Mucosa of descending colon (tissue), 3 donors: ENCODE measurements at regions not wholly inside any gene's neighbourhood (a gene's known extent, or its start where the extent isn't known, plus 50 kb on each side); places are given as distances from the start of the nearest gene placed in this dataset.

ENCODE experiments used
- ATAC-seq: fragments of 200-7000 bp; cut with Tn5 transposase; one replicate; pipeline ENCODE4 v1.9.1; 2020; ENCODE audit warnings: mild to moderate bottlenecking, moderate library complexity
- DNase-seq, 3 donors: peaks; one replicate each; pipeline ENCODE4 v3.0.0-alpha.2; 2020
- H3K36me3 ChIP-seq: fragments of 200-600 bp; one replicate; pipeline ENCODE4 v1.8.0; 2021; ENCODE audit warnings: low read depth, mild to moderate bottlenecking
- H3K4me1 ChIP-seq: fragments of 200-600 bp; one replicate; pipeline ENCODE4 v1.8.0; 2021; ENCODE audit warnings: low read depth, mild to moderate bottlenecking
- H3K4me3 ChIP-seq: fragments of 200-600 bp; one replicate; pipeline ENCODE4 v1.8.0; 2021; ENCODE audit warnings: mild to moderate bottlenecking
- H3K9me3 ChIP-seq: fragments of 200-600 bp; one replicate; pipeline ENCODE4 v1.8.0; 2021; ENCODE audit warnings: mild to moderate bottlenecking
- CTCF ChIP-seq: fragments of 200-600 bp; IDR thresholded peaks from one replicate; pipeline ENCODE4 v1.8.0; 2022; ENCODE audit warnings: antibody characterized with exemption, mild to moderate bottlenecking
- intact Hi-C, 2 donors: fragments of 100-400 bp; cut with DNase I in 1 of 2; cut with micrococcal nuclease in 1 of 2; formaldehyde crosslinking; loops; one replicate each; pipeline versions ENCODE4 v1.11.0 to v1.11.1; 2022; cut with DNase I, micrococcal nuclease
- donor health status: DM: no; HTN: no; CAD: no; lungs with moderate emphysema.
- donor health status: DM: no; HTN: no; CAD: no.
- donor health status: DM: no; HTN: yes; CAD: no.

DNA sequence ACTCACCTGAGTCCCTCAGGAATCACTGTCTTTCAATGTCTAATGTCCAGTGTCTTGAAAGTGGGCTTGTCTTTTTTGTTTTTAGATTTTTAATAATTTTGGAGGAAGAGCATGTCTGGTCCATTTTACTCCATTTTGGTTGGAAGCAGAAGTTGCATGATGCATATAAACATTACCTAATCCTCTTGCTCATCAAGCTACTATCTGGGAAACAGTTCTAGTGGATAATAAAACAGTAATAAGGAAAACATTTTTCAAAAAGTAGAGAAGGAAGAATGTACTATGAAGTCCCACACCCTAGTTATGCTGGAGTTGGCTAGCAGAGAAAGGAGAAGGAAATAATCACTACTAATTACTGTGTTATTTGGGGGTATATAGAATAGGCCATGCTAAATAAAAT, 263.7 kb downstream of the ETAA1 start:
- H3K4me3 ChIP-seq, result no peak overlapping the region
- H3K4me1 ChIP-seq, result no peaks in the 10 kb centered on the region
- no peaks in the 10 kb centered on the region for H3K36me3 ChIP-seq
- intact Hi-C loops, result no loop called here
- ATAC-seq (peak; percentile 38), DNase-seq (no peak)
- TF ChIP-seq CTCF, result no peak
- no peaks in the 10 kb centered on the region for H3K9me3 ChIP-seq

GRCh38 chr2:67662222-67662621, 265.1 kb downstream of the ETAA1 start:
- intact Hi-C loops, result no loop called here
- Histone ChIP-seq H3K4me1 (no peaks in the 10 kb centered on the region), H3K9me3 (no peaks in the 10 kb centered on the region), H3K36me3 (no peaks in the 10 kb centered on the region), H3K4me3 (no peak overlapping the region)
- ATAC-seq (no peak), DNase-seq (no peak)
- TF ChIP-seq CTCF, result no peak

- Histone ChIP-seq H3K4me3 (no peak overlapping the region), H3K4me1 (no peaks in the 10 kb centered on the region), H3K9me3 (no peaks in the 10 kb centered on the region), H3K36me3 (no peaks in the 10 kb centered on the region)
- no peak for ATAC-seq
- DNase-seq, result no peak
- intact Hi-C loops, result no loop called here
- no peak for TF ChIP-seq CTCF
Measured at GRCh38 chr2:67663776-67664175, 266.6 kb downstream of the ETAA1 start.

DNA sequence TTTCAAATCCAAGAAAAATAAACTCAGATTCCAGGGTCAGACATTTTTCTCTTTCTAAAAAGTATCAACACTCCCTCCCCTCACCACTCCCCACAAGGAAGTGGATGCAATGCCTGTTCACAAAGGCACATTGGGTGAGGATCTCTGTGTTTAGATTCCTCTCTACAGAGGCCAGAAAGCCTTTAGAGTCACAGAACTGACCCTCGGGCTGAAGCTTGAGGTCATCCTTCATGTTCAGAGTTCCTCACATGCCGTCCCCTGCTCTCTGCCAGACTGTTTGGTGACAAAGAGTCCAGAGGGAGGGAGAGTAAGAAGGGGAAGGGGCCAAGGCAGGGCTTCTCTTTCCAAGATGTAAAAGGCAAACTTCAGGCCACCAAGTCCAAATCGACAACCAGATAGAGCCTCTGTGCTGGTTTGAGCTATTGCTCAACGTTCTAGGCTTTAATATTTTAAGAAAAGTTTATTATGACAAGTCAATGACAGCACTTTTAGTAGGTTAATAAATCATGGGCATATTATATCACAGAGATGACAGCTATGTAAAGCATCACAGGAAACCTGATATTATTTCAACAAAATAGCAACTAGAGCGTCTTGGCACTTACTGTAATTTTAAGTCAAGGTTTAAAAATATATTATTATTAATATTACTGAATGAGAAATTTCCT, 269.4 kb downstream of the ETAA1 start:
- DNase-seq (no peak), ATAC-seq (no peak)
- Histone ChIP-seq H3K4me1 (no peaks in the 10 kb centered on the region), H3K4me3 (no peak overlapping the region), H3K36me3 (no peaks in the 10 kb centered on the region), H3K9me3 (no peaks in the 10 kb centered on the region)
- intact Hi-C loops, result no loop called here
- no peak for TF ChIP-seq CTCF

GRCh38 chr2:67667054-67667908, 270.1 kb downstream of the ETAA1 start:
- no peak for ATAC-seq
- DNase-seq, result no peak
- Histone ChIP-seq H3K9me3 (no peaks in the 10 kb centered on the region), H3K4me1 (no peaks in the 10 kb centered on the region), H3K4me3 (no peak overlapping the region), H3K36me3 (no peaks in the 10 kb centered on the region)
- intact Hi-C loops, result no loop called here
- TF ChIP-seq CTCF, result no peak
